ENCODE measurements at regions not wholly inside any gene's neighbourhood (a gene's known extent, or its start where the extent isn't known, plus 50 kb on each side); places are given as distances from the start of the nearest gene placed in this dataset.

DNA sequence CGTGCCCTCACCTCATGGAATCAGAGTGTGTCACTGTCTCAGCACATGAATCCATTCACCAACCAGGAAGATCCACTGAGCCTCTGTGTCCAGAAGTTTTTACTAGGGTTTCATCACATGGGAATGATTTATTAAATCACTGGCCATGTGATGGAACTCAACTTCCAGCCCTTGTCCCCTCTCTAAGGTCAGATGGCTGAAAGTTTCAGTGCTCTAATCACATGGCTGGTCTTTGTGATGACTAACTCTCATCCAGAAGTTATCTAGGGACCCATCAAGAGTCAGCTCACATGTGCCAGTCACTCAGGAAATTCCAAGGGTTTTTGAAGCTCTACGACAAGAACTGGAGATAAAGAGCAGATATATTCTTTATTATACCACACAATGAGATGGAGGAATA is 140.5 kb upstream of the GYPC start:
- no peak for DNase-seq
- Histone ChIP-seq H3K4me1 (no peaks in the 10 kb centered on the region), H3K36me3 (no peaks in the 10 kb centered on the region), H3K27ac (no peak overlapping the region), H3K4me3 (no peak overlapping the region), H3K9me3 (no peaks in the 10 kb centered on the region), H3K27me3 (no peaks in the 10 kb centered on the region)
- no peak for TF ChIP-seq POLR2A (IDR thresholded peaks at IDR 0.05)
- TF ChIP-seq, protein P1, sequence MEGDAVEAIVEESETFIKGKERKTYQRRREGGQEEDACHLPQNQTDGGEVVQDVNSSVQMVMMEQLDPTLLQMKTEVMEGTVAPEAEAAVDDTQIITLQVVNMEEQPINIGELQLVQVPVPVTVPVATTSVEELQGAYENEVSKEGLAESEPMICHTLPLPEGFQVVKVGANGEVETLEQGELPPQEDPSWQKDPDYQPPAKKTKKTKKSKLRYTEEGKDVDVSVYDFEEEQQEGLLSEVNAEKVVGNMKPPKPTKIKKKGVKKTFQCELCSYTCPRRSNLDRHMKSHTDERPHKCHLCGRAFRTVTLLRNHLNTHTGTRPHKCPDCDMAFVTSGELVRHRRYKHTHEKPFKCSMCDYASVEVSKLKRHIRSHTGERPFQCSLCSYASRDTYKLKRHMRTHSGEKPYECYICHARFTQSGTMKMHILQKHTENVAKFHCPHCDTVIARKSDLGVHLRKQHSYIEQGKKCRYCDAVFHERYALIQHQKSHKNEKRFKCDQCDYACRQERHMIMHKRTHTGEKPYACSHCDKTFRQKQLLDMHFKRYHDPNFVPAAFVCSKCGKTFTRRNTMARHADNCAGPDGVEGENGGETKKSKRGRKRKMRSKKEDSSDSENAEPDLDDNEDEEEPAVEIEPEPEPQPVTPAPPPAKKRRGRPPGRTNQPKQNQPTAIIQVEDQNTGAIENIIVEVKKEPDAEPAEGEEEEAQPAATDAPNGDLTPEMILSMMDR (IDR thresholded peaks at IDR 0.05), result no peak

DNA sequence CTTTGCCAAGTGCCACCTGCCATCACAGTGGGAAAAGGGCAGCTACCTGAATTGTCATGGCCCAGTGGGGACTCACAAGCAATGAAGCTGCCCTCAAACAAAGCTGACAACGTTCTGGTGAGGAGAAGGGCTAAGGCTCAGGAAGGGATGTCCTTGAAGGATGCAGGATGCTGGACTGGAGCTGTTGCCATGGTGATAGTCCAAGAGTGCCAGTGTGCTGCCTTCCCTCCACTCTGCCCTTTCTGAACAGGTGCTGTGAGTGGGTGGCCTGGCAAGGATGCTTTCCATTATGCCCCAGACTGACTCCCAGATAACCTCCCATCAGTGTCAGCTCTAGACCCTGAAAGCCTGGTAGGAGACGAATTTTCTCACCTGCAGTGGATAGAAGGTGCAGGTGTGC is 137.8 kb upstream of the GYPC start:
- no peak overlapping the region for H3K4me3 ChIP-seq
- TF ChIP-seq, protein P1 (IDR thresholded peaks at IDR 0.05), result no peak
- TF ChIP-seq POLR2A (IDR thresholded peaks at IDR 0.05), result no peak
- H3K4me1 ChIP-seq, result no peaks in the 10 kb centered on the region
- H3K27me3 ChIP-seq, result no peaks in the 10 kb centered on the region
- no peaks in the 10 kb centered on the region for H3K9me3 ChIP-seq
- H3K27ac ChIP-seq, result no peak overlapping the region
- no peak for DNase-seq
- H3K36me3 ChIP-seq, result no peaks in the 10 kb centered on the region

DNA sequence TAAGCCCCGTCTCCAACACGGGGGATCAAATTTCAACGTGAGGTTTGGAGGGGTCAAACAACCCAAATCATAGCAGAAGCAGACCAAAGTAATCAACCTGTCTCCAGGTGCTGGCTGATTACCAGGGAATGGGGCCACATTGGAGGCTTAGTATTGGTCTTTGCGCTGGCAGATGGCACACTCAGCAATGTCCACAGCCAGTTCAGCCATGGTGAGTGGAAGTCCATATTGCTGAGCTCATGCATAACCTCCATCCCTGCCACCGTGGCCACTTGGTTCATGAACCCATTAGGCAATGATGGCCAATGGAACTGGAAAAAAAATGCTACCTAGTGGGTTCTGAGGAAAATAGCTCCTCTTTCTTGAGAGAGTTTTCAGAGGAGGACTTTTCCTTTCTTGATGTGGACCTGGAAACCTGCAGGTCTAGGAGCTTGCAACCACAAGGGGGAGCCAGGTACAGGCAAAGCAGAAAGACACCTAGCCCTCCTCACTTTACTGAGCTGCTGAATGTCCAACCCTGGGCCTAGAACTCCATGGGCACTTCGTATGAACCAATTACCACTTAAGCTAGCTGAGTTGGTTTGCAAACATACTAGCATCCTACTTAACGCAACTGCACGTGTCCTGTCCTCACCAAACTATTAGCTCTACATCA is 128.0 kb upstream of the GYPC start:
- DNase-seq, result peak in 2 of 3 donors; percentile 64 to 81
- no peaks in the 10 kb centered on the region for H3K27me3 ChIP-seq
- no peaks in the 10 kb centered on the region for H3K4me1 ChIP-seq
- TF ChIP-seq, protein P1 (IDR thresholded peaks at IDR 0.05), result peak; percentile 21 to 59 (median 50)
- no peak for TF ChIP-seq POLR2A (IDR thresholded peaks at IDR 0.05)
- H3K4me3 ChIP-seq, result no peak overlapping the region
- H3K36me3 ChIP-seq, result no peaks in the 10 kb centered on the region
- no peaks in the 10 kb centered on the region for H3K9me3 ChIP-seq
- no peak overlapping the region for H3K27ac ChIP-seq

DNA sequence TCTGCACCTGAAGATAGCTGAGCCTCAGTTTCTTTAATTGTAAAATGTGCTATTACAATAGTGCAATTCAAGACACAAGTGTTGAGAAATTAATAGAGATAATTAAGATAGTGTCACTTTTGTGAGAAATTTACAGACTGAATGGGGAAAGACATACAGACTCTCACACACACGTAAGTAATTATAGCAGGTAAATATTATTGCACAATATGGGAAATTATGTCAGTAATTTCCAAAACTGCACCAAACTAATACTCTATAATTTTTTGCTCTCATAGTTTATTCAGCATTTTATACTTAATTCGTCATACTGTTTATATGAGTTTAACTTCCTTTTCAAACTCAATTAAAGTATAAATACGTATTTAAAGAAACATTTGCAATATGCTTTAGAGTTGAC is 124.9 kb upstream of the GYPC start:
- no peaks in the 10 kb centered on the region for H3K9me3 ChIP-seq
- H3K27me3 ChIP-seq, result no peaks in the 10 kb centered on the region
- H3K36me3 ChIP-seq, result no peaks in the 10 kb centered on the region
- TF ChIP-seq, protein P1 (IDR thresholded peaks at IDR 0.05), result no peak
- no peak for TF ChIP-seq POLR2A (IDR thresholded peaks at IDR 0.05)
- no peaks in the 10 kb centered on the region for H3K4me1 ChIP-seq
- no peak overlapping the region for H3K4me3 ChIP-seq
- no peak for DNase-seq
- no peak overlapping the region for H3K27ac ChIP-seq

DNA sequence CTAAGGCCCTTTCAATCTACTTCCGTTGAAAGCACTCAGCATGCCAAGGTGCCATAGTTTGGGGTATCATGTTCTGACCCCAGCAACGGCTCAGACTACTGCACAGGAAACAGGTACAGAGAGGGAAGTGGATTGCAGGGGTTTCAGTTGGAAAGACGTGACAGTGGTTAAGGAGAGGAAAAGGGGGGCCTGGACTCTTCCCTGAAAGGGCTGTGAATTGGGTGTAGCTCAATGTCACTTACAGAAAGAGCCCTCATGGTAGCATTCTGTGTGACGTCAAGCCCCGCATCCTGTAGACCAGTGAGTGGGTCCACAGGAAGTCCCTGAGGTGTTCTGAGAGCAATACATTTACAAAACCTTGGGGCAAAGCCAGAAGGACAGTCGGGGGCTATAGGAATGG is 121.5 kb upstream of the GYPC start:
- Histone ChIP-seq H3K27me3 (no peaks in the 10 kb centered on the region), H3K36me3 (no peaks in the 10 kb centered on the region), H3K9me3 (no peaks in the 10 kb centered on the region), H3K4me3 (no peak overlapping the region), H3K4me1 (no peaks in the 10 kb centered on the region), H3K27ac (no peak overlapping the region)
- no peak for TF ChIP-seq POLR2A (IDR thresholded peaks at IDR 0.05)
- DNase-seq, result no peak

DNA sequence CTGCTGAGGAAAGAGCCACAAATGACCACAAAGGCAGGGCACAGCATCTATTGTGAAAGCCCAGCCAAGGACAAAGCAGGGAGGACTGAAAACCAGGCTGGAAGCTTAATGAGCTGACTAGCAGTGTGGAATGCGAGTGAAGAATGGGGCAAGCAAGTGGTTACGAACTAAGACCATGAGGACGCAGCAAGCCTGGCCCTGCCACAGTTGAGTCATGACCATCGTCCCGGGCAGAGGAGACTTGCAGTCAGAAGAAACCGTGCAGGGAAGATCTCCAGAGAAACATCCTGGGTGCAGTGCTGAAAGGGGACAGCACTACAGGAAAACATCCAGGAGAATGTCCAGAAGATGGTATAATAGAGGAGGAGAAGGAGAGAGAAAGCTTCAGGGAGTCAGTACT is 120.5 kb upstream of the GYPC start:
- H3K4me1 ChIP-seq, result no peaks in the 10 kb centered on the region
- TF ChIP-seq POLR2A (IDR thresholded peaks at IDR 0.05), result no peak
- TF ChIP-seq, protein P1 (IDR thresholded peaks at IDR 0.05), result no peak
- no peak for DNase-seq

More for the DNA sequence above, 120.5 kb upstream of the GYPC start:
- no peaks in the 10 kb centered on the region for H3K9me3 ChIP-seq
- no peak overlapping the region for H3K4me3 ChIP-seq
- H3K27me3 ChIP-seq, result no peaks in the 10 kb centered on the region
- no peak overlapping the region for H3K27ac ChIP-seq
- H3K36me3 ChIP-seq, result no peaks in the 10 kb centered on the region
